ENCODE measurements at regions not wholly inside any gene's neighbourhood (a gene's known extent, or its start where the extent isn't known, plus 50 kb on each side); places are given as distances from the start of the nearest gene placed in this dataset.
"Not testable (repeated sequence)": the region's sequence is repeated elsewhere in the genome, so short reads cannot be mapped to it uniquely, and the experiment has no call there.

DNA sequence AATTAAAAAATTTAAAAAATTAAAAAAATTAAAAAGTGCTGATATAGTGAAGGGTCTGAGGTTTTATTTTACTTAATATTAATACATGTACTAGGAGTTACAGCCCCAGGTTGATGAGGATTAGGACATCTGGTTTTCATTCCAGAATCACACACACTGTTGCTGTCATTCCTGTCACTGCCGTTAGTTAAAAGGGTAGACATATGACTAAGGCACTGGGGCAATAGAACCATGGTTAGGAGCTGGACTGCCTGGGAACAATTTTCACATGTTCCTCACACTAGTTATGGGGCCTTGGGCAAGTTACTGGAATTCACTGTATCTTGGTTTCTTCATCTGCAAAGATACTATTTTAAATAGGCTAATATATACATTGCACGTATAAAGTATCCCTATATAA lies 191.8 kb upstream of the DPYD start:
- DNase-seq (ENCODE audit: low spot score), result no peak
- Histone ChIP-seq H3K4me2 (no peak overlapping the region), H3K4me1 (no peaks in the 10 kb centered on the region), H3F3A (ENCODE audit: low read depth) (no peaks in the 10 kb centered on the region), H3K79me2 (ENCODE audit: low read depth) (no peaks in the 10 kb centered on the region), H3K4me3 (no peak overlapping the region), H3K9me3 (ENCODE audit: low read depth) (no peaks in the 10 kb centered on the region), H3K27me3 (no peaks in the 10 kb centered on the region), H3K9ac (no peak overlapping the region), H2AFZ (replicated peaks) (no peak overlapping the region), H3K27ac (no peak overlapping the region), H4K20me1 (ENCODE audit: low read depth) (no peaks in the 10 kb centered on the region), H3K36me3 (no peaks in the 10 kb centered on the region)
- no peaks in the 10 kb centered on the region for H3K27me3 Mint-ChIP-seq (ENCODE audit: insufficient read depth, low read depth)
- H3K36me3 Mint-ChIP-seq, result no peaks in the 10 kb centered on the region
- no peak overlapping the region for H3K27ac Mint-ChIP-seq
- no peaks in the 10 kb centered on the region for H3K4me1 Mint-ChIP-seq
- no peak for TF ChIP-seq EZH2phosphoT487 (IDR thresholded peaks at IDR 0.05)
- no peak for TF ChIP-seq EZH2 (IDR thresholded peaks at IDR 0.05)
- TF ChIP-seq CTCF (IDR thresholded peaks at IDR 0.05), result no peak
- H3K9me3 Mint-ChIP-seq, result peaks cover 9% of the 10 kb centered on the region
- no peak overlapping the region for H3K4me3 Mint-ChIP-seq

GRCh38 chr1:98110674-98111073 lies 189.8 kb upstream of the DPYD start:
- H3K9me3 Mint-ChIP-seq, result peaks cover 21% of the 10 kb centered on the region
- no peaks in the 10 kb centered on the region for H3K4me1 Mint-ChIP-seq
- H4K20me1 ChIP-seq (ENCODE audit: low read depth), result no peaks in the 10 kb centered on the region
- H3K79me2 ChIP-seq (ENCODE audit: low read depth), result no peaks in the 10 kb centered on the region
- no peak overlapping the region for H3K9ac ChIP-seq
- peaks cover 2% of the 10 kb centered on the region for H3K27me3 Mint-ChIP-seq (ENCODE audit: insufficient read depth, low read depth)
- H3K9me3 ChIP-seq (ENCODE audit: low read depth), result peaks cover 5% of the 10 kb centered on the region
- DNase-seq (ENCODE audit: low spot score), result no peak
- H3K4me3 Mint-ChIP-seq, result no peak overlapping the region
- no peaks in the 10 kb centered on the region for H3K36me3 Mint-ChIP-seq
- H2AFZ ChIP-seq (replicated peaks), result no peak overlapping the region
- H3K4me1 ChIP-seq, result no peaks in the 10 kb centered on the region
- no peaks in the 10 kb centered on the region for H3F3A ChIP-seq (ENCODE audit: low read depth)
- no peaks in the 10 kb centered on the region for H3K36me3 ChIP-seq
- H3K4me2 ChIP-seq, result no peak overlapping the region
- TF ChIP-seq EZH2phosphoT487 (IDR thresholded peaks at IDR 0.05) (no peak), EZH2 (IDR thresholded peaks at IDR 0.05) (no peak), CTCF (IDR thresholded peaks at IDR 0.05) (no peak)
- no peak overlapping the region for H3K27ac ChIP-seq
- H3K27me3 ChIP-seq, result no peaks in the 10 kb centered on the region
- no peak overlapping the region for H3K27ac Mint-ChIP-seq
- no peak overlapping the region for H3K4me3 ChIP-seq

DNA sequence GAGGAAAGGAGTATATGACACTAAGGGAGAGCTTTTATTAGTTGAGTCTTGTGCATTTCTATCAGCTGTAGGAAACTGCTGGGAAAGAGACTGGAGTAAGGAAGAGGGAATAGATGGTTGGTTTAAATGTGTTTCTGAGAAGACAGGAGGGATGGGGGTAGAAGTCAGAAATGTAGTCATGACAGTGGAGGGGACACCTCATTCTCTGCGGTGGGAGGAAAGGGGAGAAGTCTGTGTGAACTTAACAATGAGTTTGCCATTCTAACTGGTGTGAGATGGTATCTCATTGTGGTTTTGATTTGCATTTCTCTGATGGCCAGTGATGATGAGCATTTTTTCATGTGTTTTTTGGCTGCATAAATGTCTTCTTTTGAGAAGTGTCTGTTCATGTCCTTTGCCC lies 187.5 kb upstream of the DPYD start:
- not testable (repeated sequence) for H3K4me3 ChIP-seq; H3K4me2 ChIP-seq; H3K27ac ChIP-seq; H3K36me3 ChIP-seq; H3F3A ChIP-seq (ENCODE audit: low read depth); H3K27ac Mint-ChIP-seq; H3K79me2 ChIP-seq (ENCODE audit: low read depth); H3K27me3 Mint-ChIP-seq (ENCODE audit: insufficient read depth, low read depth); H2AFZ ChIP-seq (replicated peaks); H3K9ac ChIP-seq; H3K36me3 Mint-ChIP-seq; H3K9me3 ChIP-seq (ENCODE audit: low read depth); DNase-seq (ENCODE audit: low spot score); H3K4me1 ChIP-seq; H4K20me1 ChIP-seq (ENCODE audit: low read depth); H3K27me3 ChIP-seq; H3K4me3 Mint-ChIP-seq
- H3K9me3 Mint-ChIP-seq, result peaks cover 21% of the 10 kb centered on the region
- peaks cover 14% of the 10 kb centered on the region for H3K4me1 Mint-ChIP-seq

DNA sequence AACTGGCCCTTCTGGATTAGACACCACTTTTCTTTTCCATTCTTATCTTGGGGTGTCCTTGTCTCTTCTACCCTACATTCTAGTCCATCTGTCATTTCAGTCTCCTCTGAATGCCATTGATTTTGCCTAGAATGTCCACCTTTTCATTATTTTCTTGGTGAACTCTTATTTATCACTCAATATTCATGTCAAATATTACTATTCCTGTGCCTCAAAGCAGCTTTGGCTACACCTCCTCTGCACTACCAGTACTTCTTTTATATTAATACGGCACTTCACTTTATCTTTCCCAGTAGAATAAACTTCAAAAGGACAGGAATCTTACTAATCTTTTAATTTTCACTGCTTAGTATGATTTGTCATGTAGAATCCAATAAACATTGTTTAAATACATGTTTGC lies 186.4 kb upstream of the DPYD start:
- Histone ChIP-seq H3K9me3 (ENCODE audit: low read depth) (peaks cover 5% of the 10 kb centered on the region), H3F3A (ENCODE audit: low read depth) (no peaks in the 10 kb centered on the region), H3K4me3 (no peak overlapping the region), H3K79me2 (ENCODE audit: low read depth) (no peaks in the 10 kb centered on the region), H3K4me1 (peaks cover 7% of the 10 kb centered on the region), H3K27ac (no peak overlapping the region), H3K9ac (no peak overlapping the region), H3K36me3 (no peaks in the 10 kb centered on the region), H2AFZ (replicated peaks) (no peak overlapping the region), H4K20me1 (ENCODE audit: low read depth) (no peaks in the 10 kb centered on the region), H3K27me3 (no peaks in the 10 kb centered on the region), H3K4me2 (no peak overlapping the region)
- H3K36me3 Mint-ChIP-seq, result no peaks in the 10 kb centered on the region
- H3K4me3 Mint-ChIP-seq, result no peak overlapping the region
- H3K27ac Mint-ChIP-seq, result no peak overlapping the region
- peaks cover 2% of the 10 kb centered on the region for H3K27me3 Mint-ChIP-seq (ENCODE audit: insufficient read depth, low read depth)
- TF ChIP-seq EZH2 (IDR thresholded peaks at IDR 0.05) (no peak), CTCF (IDR thresholded peaks at IDR 0.05) (no peak), EZH2phosphoT487 (IDR thresholded peaks at IDR 0.05) (no peak)
- H3K9me3 Mint-ChIP-seq, result peaks cover 21% of the 10 kb centered on the region
- peaks cover 14% of the 10 kb centered on the region for H3K4me1 Mint-ChIP-seq
- DNase-seq (ENCODE audit: low spot score), result no peak

Data from neural progenitor cell (in vitro differentiated cells).